Calu3 (cell line): ENCODE measurements at regions not wholly inside any gene's neighbourhood (a gene's known extent, or its start where the extent isn't known, plus 50 kb on each side); places are given as distances from the start of the nearest gene placed in this dataset.

Experiments
- BruUV-seq: library from RNA; stranded (reverse); fragments of 400-500 nt; replicated peaks from 2 replicates; lab custom pipeline; 2021; lab: Mats Ljungman, UMichigan
- CTCF ChIA-PET: fragments of 300-600 bp; sonication (Branson Sonifier 250); formaldehyde crosslinking; loops from one replicate; lab custom pipeline; 2022; ENCODE audit warnings: antibody characterized with exemption; lab: Charles Lee
- DNase-seq: peaks from one replicate; pipeline ENCODE4 v3.0.0; 2022
- H3K27ac Mint-ChIP-seq: one replicate; pipeline ENCODE4 v1.8.0; 2022; ENCODE audit warnings: mixed read lengths; ENCODE audit not compliant: unreplicated experiment
- H3K27me3 Mint-ChIP-seq: one replicate; pipeline ENCODE4 v1.8.0; 2022; ENCODE audit warnings: mixed read lengths; ENCODE audit not compliant: unreplicated experiment
- H3K36me3 Mint-ChIP-seq: one replicate; pipeline ENCODE4 v1.8.0; 2022; ENCODE audit warnings: mild to moderate bottlenecking, moderate library complexity, mixed read lengths; ENCODE audit not compliant: insufficient read depth, unreplicated experiment
- H3K4me1 Mint-ChIP-seq: one replicate; pipeline ENCODE4 v1.8.0; 2022; ENCODE audit warnings: mild to moderate bottlenecking, low read depth, mixed read lengths; ENCODE audit not compliant: unreplicated experiment
- H3K4me3 Mint-ChIP-seq: one replicate; pipeline ENCODE4 v1.8.0; 2022; ENCODE audit warnings: mild to moderate bottlenecking, low read depth, moderate library complexity, mixed read lengths; ENCODE audit not compliant: unreplicated experiment
- H3K9me3 Mint-ChIP-seq: one replicate; pipeline ENCODE4 v1.8.0; 2022; ENCODE audit warnings: low read depth, mixed read lengths; ENCODE audit not compliant: unreplicated experiment
- CTCF ChIP-seq: fragments of 200-600 bp; IDR thresholded peaks from one replicate; pipeline ENCODE4 v1.8.0; 2022; ENCODE audit warnings: antibody characterized with exemption; ENCODE audit not compliant: unreplicated experiment
- intact Hi-C: fragments of 100-400 bp; cut with micrococcal nuclease; formaldehyde crosslinking; loops from one replicate; pipeline ENCODE4 v1.10.0; 2022; ENCODE audit not compliant: unreplicated experiment

GRCh38 chr2:52311862-52312261 is 1279.9 kb upstream of the NRXN1 start:
- Mint-ChIP-seq H3K4me1 (no peaks in the 10 kb centered on the region), H3K27me3 (no peaks in the 10 kb centered on the region), H3K4me3 (no peak overlapping the region), H3K27ac (no peak overlapping the region), H3K36me3 (no peaks in the 10 kb centered on the region), H3K9me3 (peaks cover 5% of the 10 kb centered on the region)
- no peak for DNase-seq
- intact Hi-C loops: no loop called here
- CTCF ChIA-PET: no interaction called here
- no peak for TF ChIP-seq CTCF
- no TSS peak for BruUV-seq

GRCh38 chr2:52308156-52308555 is 1276.2 kb upstream of the NRXN1 start:
- H3K4me3 Mint-ChIP-seq: no peak overlapping the region
- no peak for TF ChIP-seq CTCF
- H3K4me1 Mint-ChIP-seq: no peaks in the 10 kb centered on the region
- no peak for DNase-seq
- no peaks in the 10 kb centered on the region for H3K27me3 Mint-ChIP-seq
- intact Hi-C loops: no loop called here
- H3K27ac Mint-ChIP-seq: no peak overlapping the region
- H3K9me3 Mint-ChIP-seq: peaks cover 6% of the 10 kb centered on the region
- BruUV-seq: no TSS peak
- H3K36me3 Mint-ChIP-seq: no peaks in the 10 kb centered on the region
- CTCF ChIA-PET: no interaction called here

GRCh38 chr2:52294628-52295027 is 1262.7 kb upstream of the NRXN1 start:
- intact Hi-C loops: no loop called here
- Mint-ChIP-seq H3K27ac (no peak overlapping the region), H3K4me3 (no peak overlapping the region), H3K4me1 (no peaks in the 10 kb centered on the region), H3K36me3 (no peaks in the 10 kb centered on the region), H3K27me3 (no peaks in the 10 kb centered on the region), H3K9me3 (peaks cover 9% of the 10 kb centered on the region)
- BruUV-seq: no TSS peak
- TF ChIP-seq CTCF: no peak
- CTCF ChIA-PET: no interaction called here
- DNase-seq: no peak

GRCh38 chr2:52292801-52293200 is 1260.9 kb upstream of the NRXN1 start:
- no peak overlapping the region for H3K4me3 Mint-ChIP-seq
- H3K27me3 Mint-ChIP-seq: no peaks in the 10 kb centered on the region
- no TSS peak for BruUV-seq
- TF ChIP-seq CTCF: no peak
- H3K36me3 Mint-ChIP-seq: no peaks in the 10 kb centered on the region
- DNase-seq: no peak
- CTCF ChIA-PET: no interaction called here
- H3K4me1 Mint-ChIP-seq: no peaks in the 10 kb centered on the region
- H3K27ac Mint-ChIP-seq: no peak overlapping the region
- intact Hi-C loops: no loop called here
- peaks cover 12% of the 10 kb centered on the region for H3K9me3 Mint-ChIP-seq
